Stimulated activated CD4-positive, alpha-beta T cell treated with anti-CD3 and anti-CD28 coated beads, Interleukin-2, amount 100 ng/mL, for 48 hours (primary cell): ENCODE measurements at regions not wholly inside any gene's neighbourhood (a gene's known extent, or its start where the extent isn't known, plus 50 kb on each side); places are given as distances from the start of the nearest gene placed in this dataset.
"Not testable (repeated sequence)": the region's sequence is repeated elsewhere in the genome, so short reads cannot be mapped to it uniquely, and the experiment has no call there.

Source experiments
- DNase-seq, 2 donors: peaks; one replicate each; pipeline ENCODE4 v3.0.0-alpha.2; 2020

DNA sequence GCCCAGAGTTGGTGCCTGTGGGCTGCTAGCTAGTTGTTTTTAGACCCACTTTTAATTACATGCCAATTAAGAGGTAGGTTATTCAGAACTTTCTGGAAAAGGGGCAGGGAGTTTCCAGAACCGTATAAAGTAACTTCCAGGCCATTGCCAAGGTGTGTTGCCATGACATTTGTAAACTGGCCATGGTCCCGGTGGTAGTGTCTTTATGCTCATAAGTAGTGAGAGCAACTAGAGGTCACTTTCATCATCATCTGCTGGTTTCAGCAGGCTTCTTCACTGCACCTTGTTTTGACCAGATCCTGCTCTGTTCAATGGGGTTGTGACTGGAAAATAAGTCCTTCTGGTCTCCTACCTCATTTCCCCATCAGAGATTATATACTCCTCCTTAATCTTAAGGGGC, 207.0 kb downstream of the FAM72C start:
- DNase-seq = not testable (repeated sequence)

DNA sequence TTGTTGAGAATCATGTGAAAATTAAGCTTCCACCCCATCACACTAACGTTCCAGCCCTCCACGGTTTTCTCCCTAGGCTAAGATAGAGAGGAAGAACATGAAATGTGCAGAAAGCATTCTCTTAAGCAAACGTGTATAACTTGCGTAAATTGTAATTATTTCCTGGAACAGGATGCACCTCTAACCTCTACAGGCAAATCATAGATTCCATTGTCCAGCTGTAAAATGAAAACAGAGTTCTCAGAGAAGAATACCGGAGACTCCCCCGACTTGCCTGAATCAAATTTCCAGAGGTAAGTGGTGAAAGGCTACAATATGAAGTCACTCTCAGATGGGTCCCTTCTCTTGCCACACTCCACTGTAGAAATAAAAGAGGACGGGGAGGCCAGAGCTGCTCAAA, 211.4 kb downstream of the FAM72C start:
- not testable (repeated sequence) for DNase-seq

DNA sequence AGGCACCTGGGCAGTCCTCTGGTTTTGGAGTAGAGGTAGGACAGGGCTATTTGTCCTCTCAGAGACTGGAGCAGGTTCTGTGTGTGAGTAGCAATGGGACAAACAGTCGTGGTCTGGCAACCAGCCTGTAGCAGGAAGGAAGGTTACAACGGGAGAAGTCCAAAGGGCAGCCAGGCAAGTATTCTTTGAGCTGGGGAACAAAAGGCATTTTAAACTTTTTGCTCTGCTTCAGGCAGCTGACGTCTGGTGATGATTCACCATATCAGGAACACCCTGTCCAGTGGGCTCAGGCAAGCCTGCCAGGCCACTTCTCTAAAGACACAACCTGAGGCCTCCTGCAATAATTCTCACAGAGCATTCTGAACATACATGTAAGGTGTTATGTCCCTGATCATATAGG, 215.8 kb downstream of the FAM72C start:
- DNase-seq = not testable (repeated sequence)

DNA sequence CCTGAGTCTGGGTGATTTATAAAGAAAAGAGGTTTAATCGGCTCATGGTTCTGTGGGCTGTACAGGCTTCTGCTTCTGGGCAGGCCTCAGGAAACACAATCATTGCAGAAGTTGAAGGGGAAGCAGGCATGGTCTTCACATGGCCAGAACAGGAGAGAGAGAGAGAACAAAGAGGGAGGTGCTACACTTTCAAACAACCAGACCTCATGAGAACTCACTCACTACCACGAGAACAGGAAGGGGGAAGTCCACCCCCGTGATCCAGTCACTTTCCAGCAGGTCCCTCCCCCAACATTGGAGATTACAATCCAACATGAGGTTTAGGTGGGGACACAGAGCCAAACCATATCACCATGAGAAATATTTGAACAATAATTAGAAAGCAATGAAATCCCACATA, 222.9 kb downstream of the FAM72C start:
- no peak for DNase-seq

DNA sequence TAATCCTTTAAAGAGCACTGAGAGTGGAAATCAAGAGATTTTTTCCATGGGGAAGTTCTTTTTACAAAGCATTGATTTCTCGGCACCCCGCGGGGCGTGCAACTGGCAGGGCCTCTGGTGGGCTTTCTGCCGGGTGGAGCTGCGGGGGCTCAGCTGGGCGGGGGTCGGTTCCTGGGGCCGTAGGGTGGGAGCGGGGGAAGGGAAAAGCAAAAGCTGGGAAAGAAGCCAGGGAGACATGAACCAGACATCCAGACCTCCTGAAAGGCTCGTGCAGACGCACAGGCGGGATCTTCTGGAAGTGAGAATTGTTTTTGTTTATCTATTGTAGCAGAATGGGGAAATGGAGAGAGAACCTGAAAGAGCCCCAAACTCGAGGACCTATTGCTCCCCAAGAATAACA, 235.2 kb downstream of the FAM72C start:
- DNase-seq = no peak

DNA sequence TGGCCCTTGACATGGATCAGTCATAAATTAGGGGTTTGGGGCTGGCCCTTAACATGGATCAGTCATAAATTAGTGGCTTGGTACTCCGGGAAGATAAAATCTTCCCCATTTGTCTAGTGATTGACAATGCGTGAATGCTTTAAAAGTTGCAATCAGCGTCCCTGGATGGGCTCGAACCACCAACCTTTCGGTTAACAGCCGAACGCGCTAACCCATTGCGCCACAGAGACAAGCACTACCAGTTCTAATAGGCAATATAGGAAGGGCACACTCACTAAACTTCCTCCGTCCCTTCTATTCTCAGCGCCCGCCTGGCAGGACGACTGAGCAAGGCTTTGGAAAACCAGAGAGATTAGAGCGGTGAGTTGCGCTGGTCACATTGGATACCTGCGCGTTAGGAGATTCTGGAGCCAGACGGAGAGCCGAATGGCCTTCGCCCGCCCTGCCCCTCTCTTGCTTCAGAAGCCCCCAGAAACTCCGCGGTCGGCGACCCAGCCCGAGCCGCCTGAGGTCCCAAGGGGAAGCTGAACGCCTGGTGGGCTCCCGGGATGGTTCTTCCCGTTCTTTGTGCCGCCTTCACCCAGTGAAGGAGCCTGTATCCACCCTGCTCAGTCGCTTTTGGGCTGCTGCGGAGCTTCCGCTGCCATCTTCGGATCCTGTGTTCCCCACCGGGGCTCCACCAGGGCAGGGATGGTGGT, 235.9 kb downstream of the FAM72C start:
- DNase-seq = peak in 1 of 2 donors; percentile 1

DNA sequence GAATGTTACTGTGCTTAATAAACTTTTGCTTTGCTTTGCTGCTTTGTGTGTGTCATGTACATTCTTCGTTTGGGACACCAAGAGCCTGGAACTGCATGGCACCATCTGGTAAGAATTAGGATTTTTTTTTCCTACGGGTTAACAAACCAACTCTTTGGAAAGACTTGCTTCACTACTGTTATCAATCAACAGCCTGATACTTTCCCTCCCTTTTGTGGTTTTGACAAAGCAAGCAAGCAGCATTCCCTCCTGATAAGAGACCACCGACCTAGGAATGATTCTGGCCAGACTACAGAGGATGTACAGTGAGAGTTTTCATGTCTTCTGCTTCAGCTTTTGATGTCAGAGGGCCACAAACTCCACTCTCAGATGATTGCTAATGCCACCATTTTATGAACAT, 237.5 kb downstream of the FAM72C start:
- not testable (repeated sequence) for DNase-seq

DNA sequence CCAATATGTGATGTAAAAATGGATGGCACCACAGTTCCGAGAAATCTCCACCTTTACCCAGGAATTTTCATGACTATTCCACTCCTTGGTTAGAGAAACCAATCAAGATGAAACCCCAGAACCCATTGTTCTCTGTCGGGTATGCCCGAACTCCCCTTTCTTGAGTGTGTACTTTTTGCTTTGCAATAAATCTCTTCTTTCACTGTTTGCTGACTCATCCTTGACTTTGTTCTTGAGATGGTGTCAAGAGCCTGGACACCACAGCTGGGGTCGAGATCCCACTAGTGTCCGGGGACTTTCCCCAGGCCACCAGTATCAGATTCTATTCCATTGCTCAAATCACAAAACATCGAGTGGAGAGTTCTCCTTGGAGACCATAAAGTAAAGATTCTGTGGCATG, 240.9 kb downstream of the FAM72C start:
- DNase-seq = not testable (repeated sequence)

DNA sequence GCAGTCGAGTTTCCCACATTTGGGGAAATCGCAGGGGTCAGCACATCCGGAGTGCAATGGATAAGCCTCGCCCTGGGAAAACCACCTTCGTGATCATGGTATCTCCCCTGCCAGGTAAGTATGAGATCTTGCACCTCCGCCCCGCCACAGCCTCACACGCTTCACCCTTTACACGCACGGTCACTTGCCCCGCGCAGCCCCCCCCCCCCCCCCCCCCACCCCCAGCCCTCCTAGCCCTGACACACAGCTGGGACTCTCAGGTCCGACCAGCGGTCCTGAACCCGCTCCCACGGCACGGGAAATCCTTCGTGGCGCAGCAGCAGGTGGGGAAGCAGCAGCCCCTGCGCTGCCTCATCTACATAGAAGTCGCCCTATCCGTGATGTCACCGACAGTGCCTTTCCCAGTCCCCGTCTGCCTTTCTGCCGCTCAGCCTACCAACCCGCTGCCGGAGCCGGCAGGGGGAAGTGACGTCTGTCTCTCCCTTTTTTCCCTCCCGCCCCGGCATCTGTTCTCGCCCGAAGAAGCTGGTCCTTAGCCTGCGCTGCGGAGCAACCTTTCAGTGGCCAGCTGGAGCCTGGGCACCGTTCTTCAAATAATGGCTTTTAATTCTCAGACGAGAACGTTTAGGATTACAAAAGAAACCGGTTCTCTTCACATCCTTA, 242.2 kb downstream of the FAM72C start:
- not testable (repeated sequence) for DNase-seq

DNA sequence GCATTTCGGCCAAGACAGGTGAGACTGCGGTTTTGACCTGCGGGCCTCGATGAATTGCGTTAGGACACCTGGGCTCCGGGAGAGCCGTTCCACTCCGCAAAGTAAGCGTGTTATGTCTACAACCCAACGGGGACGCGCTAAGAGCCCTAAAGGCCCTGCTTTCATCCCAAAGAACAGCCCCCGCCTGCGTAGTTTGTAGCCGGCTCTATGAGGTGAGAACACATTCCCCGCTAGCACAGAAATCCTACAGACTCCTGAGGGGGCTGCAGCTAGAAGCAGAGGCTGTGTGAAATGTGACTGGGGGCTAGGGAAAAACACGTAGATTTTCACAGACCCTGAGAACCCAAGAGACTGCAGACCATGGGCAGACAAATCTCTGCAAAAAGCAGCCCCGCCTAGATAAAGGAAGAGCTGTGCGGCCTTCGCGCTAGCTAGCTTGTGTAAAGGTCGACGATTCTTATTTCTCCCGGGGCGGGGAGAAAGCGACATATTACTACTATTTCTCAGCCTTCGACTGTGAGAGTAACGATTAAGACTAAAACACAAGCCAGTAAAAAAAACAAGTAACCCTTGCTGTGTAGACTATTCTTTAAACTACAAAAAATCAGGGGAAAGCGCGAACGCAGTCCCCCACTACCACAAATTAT, 242.9 kb downstream of the FAM72C start:
- not testable (repeated sequence) for DNase-seq

DNA sequence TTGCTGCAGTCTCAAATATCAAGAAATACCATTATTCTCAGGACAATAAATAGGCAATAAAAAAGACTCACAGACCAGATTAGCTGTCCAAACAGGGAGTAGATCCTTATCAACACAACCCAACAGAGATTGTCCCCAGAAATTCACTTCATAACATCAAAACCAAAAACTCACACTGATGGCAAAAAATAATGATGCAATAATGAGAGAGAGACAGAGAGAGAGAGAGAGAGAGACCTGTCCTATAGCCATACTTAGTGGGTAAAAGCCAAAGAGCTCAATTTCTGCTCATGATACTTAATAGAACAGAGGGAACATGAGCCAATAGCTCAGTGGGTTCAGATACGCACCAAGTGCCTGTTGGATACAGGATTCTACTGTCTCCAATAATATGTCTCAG, 244.5 kb downstream of the FAM72C start:
- no peak for DNase-seq

DNA sequence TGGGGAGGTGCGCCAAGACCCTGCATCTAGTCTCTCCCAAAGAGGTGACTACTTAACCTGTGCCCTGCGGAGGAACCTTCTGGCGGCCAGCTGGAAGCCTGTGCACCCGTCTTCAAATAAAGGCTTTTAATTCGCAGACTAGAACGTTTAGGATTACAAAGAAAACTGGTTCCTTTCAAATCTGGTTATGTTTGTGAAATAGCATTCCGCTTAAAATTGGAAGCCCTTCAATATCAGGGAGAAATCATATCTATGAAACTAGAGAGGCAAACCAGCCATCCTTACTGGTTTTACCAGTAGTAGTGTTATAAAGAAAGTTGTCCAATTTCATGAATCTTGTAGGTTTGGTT, 250.8 kb downstream of the FAM72C start:
- no peak for DNase-seq

DNA sequence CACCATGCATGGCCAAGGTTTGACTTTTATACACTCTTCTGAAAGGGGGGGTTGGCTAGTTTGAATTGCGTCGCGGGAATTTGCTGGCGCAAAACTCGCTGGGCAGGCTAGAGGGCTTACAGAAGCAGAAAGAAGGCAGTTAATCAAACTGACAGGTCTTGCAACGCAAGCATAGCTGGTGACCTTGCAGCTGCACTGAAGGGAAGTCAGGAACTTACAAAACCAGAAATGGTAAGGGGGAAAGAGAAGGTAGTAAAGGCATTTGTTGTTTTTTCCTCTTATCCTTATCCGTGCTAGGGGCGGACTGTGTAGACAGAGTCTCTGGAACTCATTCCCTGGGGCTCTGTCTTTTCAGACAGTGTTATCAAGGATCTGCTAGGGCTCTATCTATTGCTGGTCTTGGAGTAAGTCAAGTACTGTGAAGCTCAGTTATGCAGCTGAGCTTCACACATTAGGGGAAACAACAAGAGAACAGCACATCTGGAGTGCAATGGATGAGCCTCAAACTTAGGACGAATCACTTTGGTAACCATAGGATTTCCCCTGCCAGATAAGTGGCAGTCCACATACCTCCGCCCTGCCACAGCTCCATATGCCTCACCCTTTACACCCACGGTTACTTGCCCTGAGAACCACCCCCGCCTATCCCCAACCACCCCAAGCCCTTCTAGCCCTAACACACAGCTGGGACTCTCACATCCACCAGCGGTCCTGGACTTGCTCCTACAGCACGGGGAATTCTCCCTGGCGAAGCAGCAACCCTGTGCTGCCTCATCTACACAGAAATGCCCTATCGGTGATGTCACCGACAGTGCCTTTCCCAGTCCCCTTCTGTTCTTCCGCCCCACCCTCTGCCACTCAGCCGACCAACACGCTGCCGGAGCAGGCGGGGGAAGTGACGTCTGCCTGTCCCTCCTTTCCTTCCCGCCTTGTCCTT, 251.4 kb downstream of the FAM72C start:
- no peak for DNase-seq

DNA sequence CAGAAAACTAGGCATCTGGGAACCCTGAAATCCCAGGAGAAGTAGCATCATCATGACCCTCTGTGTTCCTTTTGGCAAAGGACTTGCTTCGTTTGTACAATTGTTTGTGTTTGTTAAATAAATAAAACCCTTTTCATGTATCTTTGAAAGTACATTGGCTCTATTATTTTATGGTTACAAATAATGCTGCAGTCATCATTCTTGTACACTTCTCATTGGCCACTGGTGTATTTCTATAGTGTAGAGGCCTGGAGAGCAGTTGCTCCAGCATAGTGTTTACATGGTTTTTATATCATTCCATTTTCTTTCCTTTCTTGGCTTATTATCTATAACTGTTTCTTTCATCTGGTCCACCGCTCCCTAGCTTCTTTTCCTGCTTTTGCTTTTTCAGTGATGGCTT, 253.3 kb downstream of the FAM72C start:
- no peak for DNase-seq

DNA sequence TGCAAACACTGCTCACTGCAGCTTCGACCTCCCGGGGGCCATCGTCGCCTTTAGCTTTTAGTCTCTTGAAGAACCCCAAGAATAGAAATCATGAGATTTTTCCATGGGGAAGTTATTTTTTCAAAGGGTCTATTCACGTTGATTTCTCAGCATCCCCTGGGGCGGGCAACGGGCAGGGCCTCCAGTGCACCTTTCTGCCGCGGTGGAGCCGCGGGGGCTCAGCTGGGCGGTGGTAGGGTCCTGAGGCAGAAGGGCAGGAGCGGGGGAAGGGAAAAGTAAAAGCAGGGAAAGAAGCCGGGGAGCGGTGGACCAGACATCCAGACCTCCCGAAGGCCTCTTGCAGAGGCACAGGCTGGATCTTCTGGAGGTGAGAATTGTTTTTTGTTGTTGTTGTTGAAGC, 253.8 kb downstream of the FAM72C start:
- DNase-seq = no peak

DNA sequence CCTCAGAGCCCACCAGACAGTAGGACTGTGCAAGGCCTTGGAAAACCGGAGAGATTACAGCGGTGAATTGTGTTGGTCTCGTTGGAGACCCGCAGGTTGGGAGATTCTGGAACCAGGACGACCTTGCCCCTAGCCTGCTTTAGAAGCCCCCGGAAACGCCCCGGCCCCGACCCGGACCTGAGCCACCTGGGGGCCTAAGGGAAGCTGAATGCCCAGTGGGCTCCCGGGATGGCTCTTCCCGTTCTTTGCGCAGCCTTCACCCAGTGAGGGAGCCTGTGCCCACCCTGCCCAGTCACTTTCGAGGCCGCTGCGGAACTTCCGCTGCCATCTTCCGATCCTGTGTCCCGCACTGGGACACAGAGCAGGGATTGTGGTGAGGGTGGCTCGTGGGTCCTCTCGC, 254.4 kb downstream of the FAM72C start:
- DNase-seq = no peak

DNA sequence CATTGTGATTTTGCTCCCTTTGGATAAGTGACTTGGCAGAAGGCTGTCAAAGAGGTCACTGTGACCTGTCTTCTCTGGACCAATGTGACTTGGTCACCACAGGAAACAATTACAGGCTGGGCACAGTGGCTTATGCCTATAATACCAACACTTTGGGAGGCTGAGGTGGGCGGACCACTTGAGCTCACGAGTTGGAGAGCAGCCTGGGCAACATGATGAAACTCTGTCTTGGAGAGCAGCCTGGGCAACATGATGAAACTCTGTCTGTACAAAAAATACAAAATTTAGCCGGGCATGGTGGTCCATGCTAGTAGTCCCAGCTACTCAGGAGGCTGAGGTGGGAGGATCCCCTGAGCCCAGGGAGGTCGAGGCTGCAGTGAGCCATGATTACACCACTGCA, 256.9 kb downstream of the FAM72C start:
- DNase-seq = not testable (repeated sequence)

DNA sequence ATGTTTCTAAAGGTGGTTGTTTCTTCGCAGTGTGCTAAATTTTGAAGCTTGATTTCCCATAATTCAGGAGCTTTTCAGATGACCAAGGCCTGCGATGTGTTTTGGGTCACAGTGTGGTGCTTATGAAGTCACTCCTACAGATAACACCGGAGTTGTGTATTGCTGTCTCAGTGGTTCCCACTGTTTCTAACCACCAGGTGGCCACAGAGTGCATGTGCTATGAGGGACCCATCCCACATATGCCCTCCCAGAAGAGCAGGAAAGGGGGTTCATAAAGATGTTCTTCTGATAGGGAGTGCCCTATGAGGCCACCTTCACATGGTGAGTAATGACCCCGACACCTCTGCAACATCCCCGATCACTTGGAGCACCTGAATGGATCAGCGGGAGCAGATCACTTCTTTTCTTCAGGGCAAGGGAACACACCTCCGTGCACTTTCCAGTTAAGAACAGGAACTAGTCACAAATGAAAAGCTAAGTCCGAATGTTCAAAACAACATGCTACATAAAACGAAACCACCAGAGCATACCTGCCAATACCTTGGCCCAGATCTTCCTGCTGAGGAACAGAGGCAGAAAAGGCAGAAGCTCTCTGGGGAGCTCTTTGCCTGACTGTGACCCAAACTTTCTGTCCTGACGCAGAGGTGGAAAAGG, 262.1 kb downstream of the FAM72C start:
- not testable (repeated sequence) for DNase-seq

DNA sequence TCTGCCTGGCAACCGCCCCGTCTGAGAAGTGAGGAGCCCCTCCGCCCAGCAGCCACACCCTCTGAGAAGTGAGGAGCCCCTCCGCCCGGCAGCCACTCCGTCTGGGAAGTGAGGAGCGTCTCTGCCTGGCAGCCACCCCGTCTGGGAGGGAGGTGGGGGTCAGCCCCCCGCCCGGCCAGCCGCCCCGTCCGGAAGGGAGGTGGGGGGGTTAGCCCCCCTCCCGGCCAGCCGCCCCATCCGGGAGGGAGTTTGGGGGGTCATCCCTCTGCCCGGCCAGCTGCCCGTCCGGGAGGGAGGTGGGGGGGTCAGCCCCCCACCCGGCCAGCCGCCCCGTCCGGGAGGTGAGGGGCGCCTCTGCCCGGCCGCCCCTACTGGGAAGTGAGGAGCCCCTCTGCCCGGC, 269.0 kb downstream of the FAM72C start:
- DNase-seq = not testable (repeated sequence)

DNA sequence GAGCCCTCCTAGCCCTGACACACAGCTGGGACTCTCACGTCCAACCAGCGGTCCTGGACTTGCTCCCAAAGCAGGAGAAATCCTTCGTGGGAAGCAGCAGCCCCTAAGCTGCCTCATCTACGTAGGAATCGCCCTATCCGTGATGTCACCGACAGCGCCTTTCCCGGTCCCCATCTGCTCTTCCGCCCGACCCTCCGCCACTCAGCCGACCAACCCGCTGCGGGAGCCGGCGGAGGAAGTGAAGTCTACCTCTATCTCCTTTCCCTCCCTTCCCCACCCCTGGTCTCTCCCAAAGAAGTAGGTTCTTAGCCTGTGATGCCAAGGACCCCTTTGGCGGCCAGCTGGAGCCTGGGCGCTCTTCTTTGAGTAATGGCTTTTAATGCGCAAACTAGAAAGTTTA, 272.1 kb downstream of the FAM72C start:
- DNase-seq = no peak

DNA sequence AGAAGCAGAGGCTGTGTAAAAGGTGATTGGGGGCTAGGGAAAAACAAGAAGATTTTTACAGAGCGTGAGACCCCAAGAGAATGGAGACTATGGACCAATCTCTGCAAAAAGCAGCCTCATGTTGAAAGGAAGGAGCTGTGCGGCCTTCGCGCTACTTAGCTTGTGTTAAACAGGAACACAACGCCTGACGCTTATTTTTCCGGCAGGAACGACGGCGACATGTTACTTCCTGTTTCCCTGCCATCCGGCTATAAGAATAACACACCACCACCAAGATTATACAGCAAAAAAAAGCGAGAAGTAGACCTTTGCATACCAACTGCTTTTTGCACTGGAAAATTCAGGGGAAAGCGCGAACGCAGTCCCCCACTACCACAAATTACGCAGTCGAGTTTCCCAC, 272.7 kb downstream of the FAM72C start:
- no peak for DNase-seq

DNA sequence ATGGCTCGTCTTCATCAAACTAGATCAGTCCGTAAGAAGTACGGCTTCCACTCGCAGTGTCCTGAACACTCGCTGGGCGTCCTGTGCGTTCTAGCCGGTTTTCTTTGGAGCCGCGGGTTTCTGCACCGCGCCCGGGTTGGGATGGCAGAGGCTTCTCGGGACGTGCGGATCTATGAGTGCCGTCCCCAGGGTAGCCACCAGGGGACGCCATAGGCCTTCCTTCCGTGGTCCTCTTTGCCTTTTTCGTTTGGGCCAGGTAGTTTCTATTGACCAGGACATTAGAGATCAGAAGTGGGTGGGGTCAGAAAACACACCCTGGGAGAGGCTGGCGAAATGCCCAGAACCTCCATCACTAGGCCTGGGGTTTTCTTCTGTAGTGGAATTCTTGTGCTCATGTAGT, 273.8 kb downstream of the FAM72C start:
- DNase-seq = peak; percentile 23 to 30

DNA sequence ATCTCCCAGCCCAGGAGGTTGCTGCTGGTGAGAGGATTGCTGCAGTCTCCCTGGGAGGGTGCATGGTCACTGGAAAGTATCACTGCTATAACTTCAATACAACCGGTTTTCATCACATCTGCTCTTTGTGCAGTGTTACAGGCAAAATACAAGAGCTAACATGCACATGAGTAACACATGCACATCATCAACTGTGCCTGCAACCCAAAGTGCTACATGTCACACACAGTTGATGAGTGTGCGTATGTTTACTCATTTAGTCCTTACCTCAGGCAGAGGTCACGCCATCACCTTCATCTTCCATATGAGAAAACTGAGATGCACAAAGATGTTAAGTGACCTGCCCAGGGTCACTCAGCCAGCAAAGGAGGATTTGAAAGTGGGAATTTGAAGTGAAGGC, 277.7 kb downstream of the FAM72C start:
- no peak for DNase-seq
